Mesothelial cell of epicardium (in vitro differentiated cells): ENCODE measurements at regions not wholly inside any gene's neighbourhood (a gene's known extent, or its start where the extent isn't known, plus 50 kb on each side); places are given as distances from the start of the nearest gene placed in this dataset.

Experiments used
- DNase-seq, 2 experiments: peaks; one replicate each; pipeline ENCODE4 v3.0.0; 2021; ENCODE audit warnings: low spot score in 2 of 2; ENCODE audit not compliant: unreplicated experiment in 2 of 2
- H3K27ac Mint-ChIP-seq: 2 replicates; pipeline ENCODE4 v1.8.0; 2021; ENCODE audit warnings: mixed read lengths
- H3K27me3 Mint-ChIP-seq: 2 replicates; pipeline ENCODE4 v1.8.0; 2021; ENCODE audit warnings: low read depth, mixed read lengths
- H3K36me3 Mint-ChIP-seq: 2 replicates; pipeline ENCODE4 v1.8.0; 2021; ENCODE audit warnings: mixed read lengths
- H3K4me1 Mint-ChIP-seq: 2 replicates; pipeline ENCODE4 v1.8.0; 2021; ENCODE audit warnings: mixed read lengths
- H3K4me3 Mint-ChIP-seq: 2 replicates; pipeline ENCODE4 v1.8.0; 2021; ENCODE audit warnings: mild to moderate bottlenecking, moderate library complexity, mixed read lengths
- H3K9me3 Mint-ChIP-seq: 2 replicates; pipeline ENCODE4 v1.8.0; 2021; ENCODE audit warnings: mixed read lengths
- CTCF ChIP-seq: fragments of 200-600 bp; sonication (generic); IDR thresholded peaks from one replicate; pipeline ENCODE4 v1.5.0; 2021; ENCODE audit warnings: antibody characterized with exemption; ENCODE audit not compliant: unreplicated experiment

DNA sequence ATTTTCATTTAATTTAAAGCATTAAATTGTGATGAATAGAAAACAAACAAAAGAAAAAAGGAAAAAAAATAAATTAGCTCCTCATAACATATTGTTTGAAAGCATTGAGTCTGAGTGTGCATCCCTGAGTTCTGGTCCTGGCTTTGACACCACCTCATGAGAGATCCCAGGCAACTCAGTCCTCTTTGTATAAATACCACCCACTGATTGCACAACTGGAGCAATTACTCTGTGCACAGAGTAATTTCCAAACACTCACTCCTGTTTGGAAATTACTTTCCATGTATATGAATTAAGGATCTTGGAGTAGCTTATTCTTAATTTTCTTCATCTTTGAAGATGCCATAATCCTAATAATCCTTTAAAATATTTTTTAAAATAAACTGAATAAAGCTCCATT is 59.4 kb upstream of the C5orf46 start:
- Mint-ChIP-seq H3K36me3 (peaks cover 16% of the 10 kb centered on the region), H3K27ac (no peak overlapping the region), H3K9me3 (no peaks in the 10 kb centered on the region), H3K4me3 (no peak overlapping the region), H3K4me1 (peaks cover 14% of the 10 kb centered on the region), H3K27me3 (no peaks in the 10 kb centered on the region)
- TF ChIP-seq CTCF: no peak
- no peak for DNase-seq

- peaks cover 14% of the 10 kb centered on the region for H3K4me1 Mint-ChIP-seq
- H3K27ac Mint-ChIP-seq: no peak overlapping the region
- no peaks in the 10 kb centered on the region for H3K27me3 Mint-ChIP-seq
- DNase-seq: no peak
- H3K36me3 Mint-ChIP-seq: peaks cover 13% of the 10 kb centered on the region
- no peak for TF ChIP-seq CTCF
- no peaks in the 10 kb centered on the region for H3K9me3 Mint-ChIP-seq
- no peak overlapping the region for H3K4me3 Mint-ChIP-seq
These were observed 57.8 kb upstream of the C5orf46 start for GRCh38 chr5:147963948-147964693.

DNA sequence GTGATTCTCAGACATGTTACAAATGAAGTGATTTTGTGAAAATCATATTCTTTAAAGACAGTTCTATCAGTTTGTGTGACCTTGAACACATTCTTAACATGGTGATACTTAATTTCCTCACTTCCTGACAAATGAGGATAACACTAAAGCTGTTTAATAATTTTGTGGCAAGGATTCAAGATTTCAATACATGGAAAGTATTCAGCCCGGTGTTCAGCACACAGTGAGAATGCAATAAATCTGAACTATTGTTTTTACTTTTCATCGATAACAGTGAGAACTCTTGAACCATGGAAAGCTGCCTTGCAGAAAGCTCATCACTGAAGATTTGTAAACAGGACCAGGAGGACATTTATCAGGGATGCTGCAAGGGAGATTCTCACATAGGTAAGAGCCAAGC is 57.1 kb upstream of the C5orf46 start:
- no peaks in the 10 kb centered on the region for H3K9me3 Mint-ChIP-seq
- H3K36me3 Mint-ChIP-seq: peaks cover 10% of the 10 kb centered on the region
- H3K4me3 Mint-ChIP-seq: no peak overlapping the region
- H3K27me3 Mint-ChIP-seq: no peaks in the 10 kb centered on the region
- peaks cover 14% of the 10 kb centered on the region for H3K4me1 Mint-ChIP-seq
- no peak for DNase-seq
- H3K27ac Mint-ChIP-seq: no peak overlapping the region
- no peak for TF ChIP-seq CTCF

GRCh38 chr5:147961208-147961749 is 54.9 kb upstream of the C5orf46 start:
- Mint-ChIP-seq H3K4me3 (no peak overlapping the region), H3K9me3 (no peaks in the 10 kb centered on the region), H3K36me3 (peaks cover 16% of the 10 kb centered on the region), H3K27me3 (no peaks in the 10 kb centered on the region), H3K4me1 (peaks cover 7% of the 10 kb centered on the region), H3K27ac (no peak overlapping the region)
- DNase-seq: no peak
- no peak for TF ChIP-seq CTCF

DNA sequence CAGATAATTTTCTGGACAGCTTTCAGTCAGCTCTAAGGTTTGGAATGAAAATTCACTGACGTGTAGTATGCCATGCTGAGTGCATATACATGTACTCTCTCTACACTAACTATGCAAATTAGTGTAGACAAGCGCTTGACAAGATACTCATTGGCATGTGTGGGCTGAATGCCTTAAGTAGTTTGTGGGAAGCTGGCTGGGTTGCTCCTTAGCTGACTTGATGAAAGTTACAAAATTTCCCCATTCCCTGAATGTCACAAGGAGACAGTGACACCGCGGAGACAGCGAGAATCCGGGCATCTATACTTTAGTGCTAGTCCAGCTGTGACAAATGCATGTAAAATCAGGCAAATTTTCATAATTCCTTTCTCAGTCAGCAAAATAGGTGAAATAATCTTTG is 51.6 kb upstream of the C5orf46 start:
- H3K4me3 Mint-ChIP-seq: no peak overlapping the region
- no peak overlapping the region for H3K27ac Mint-ChIP-seq
- H3K4me1 Mint-ChIP-seq: peaks cover 4% of the 10 kb centered on the region
- no peaks in the 10 kb centered on the region for H3K27me3 Mint-ChIP-seq
- H3K9me3 Mint-ChIP-seq: no peaks in the 10 kb centered on the region
- peaks cover 23% of the 10 kb centered on the region for H3K36me3 Mint-ChIP-seq
- no peak for DNase-seq
- TF ChIP-seq CTCF: no peak
